GM21717 (cell line): ENCODE measurements at regions not wholly inside any gene's neighbourhood (a gene's known extent, or its start where the extent isn't known, plus 50 kb on each side); places are given as distances from the start of the nearest gene placed in this dataset.

Source experiments
- ATAC-seq: cut with Tn5 transposase; IDR thresholded peaks from one replicate; pipeline ENCODE4 v1.9.1; 2021; ENCODE audit warnings: mild to moderate bottlenecking, moderate library complexity; ENCODE audit not compliant: unreplicated experiment

GRCh38 chr20:11324990-11325389, 592.7 kb upstream of the BTBD3 start:
- no peak for ATAC-seq

- ATAC-seq, result no peak
Observed at GRCh38 chr20:11328839-11329238, 588.9 kb upstream of the BTBD3 start.

- ATAC-seq, result no peak
Observed at GRCh38 chr20:11329271-11329670, 588.4 kb upstream of the BTBD3 start.

GRCh38 chr20:11331096-11331495, 586.6 kb upstream of the BTBD3 start:
- no peak for ATAC-seq

- ATAC-seq, result no peak
Observed at GRCh38 chr20:11332381-11332780, 585.3 kb upstream of the BTBD3 start.

- no peak for ATAC-seq
Observed at GRCh38 chr20:11333634-11334033, 584.1 kb upstream of the BTBD3 start.

- ATAC-seq, result no peak
Observed at GRCh38 chr20:11337361-11338130, 580.1 kb upstream of the BTBD3 start.

GRCh38 chr20:11338496-11339306, 579.0 kb upstream of the BTBD3 start:
- ATAC-seq, result no peak

- ATAC-seq, result no peak
Observed at GRCh38 chr20:11344939-11345338, 572.8 kb upstream of the BTBD3 start.

GRCh38 chr20:11347738-11348137, 570.0 kb upstream of the BTBD3 start:
- ATAC-seq, result no peak

GRCh38 chr20:11350126-11351005, 567.3 kb upstream of the BTBD3 start:
- ATAC-seq, result no peak

- no peak for ATAC-seq
Observed at GRCh38 chr20:11352041-11352440, 565.7 kb upstream of the BTBD3 start.

GRCh38 chr20:11354846-11355245, 562.8 kb upstream of the BTBD3 start:
- ATAC-seq, result no peak

- ATAC-seq, result no peak
Observed at GRCh38 chr20:11355345-11355744, 562.3 kb upstream of the BTBD3 start.

- ATAC-seq, result no peak
Observed at GRCh38 chr20:11356061-11356460, 561.6 kb upstream of the BTBD3 start.

- no peak for ATAC-seq
Observed at GRCh38 chr20:11362450-11362849, 555.2 kb upstream of the BTBD3 start.

- ATAC-seq, result no peak
Observed at GRCh38 chr20:11364736-11365135, 553.0 kb upstream of the BTBD3 start.

- no peak for ATAC-seq
Observed at GRCh38 chr20:11366660-11367059, 551.0 kb upstream of the BTBD3 start.

- no peak for ATAC-seq
Observed at GRCh38 chr20:11368499-11368898, 549.2 kb upstream of the BTBD3 start.

GRCh38 chr20:11368965-11369711, 548.6 kb upstream of the BTBD3 start:
- no peak for ATAC-seq

- no peak for ATAC-seq
Observed at GRCh38 chr20:11371831-11372230, 545.9 kb upstream of the BTBD3 start.
